HEK293T (cell line): ENCODE measurements at regions not wholly inside any gene's neighbourhood (a gene's known extent, or its start where the extent isn't known, plus 50 kb on each side); places are given as distances from the start of the nearest gene placed in this dataset.
A peak's percentile ranks its signal among the peaks of the same experiment; 100 is the strongest.

Experiments used
- CTCF ChIA-PET: fragments of 350-600 bp; formaldehyde crosslinking; extraction: SDS; loops from one replicate; lab custom pipeline; 2021; ENCODE audit warnings: antibody characterized with exemption, inconsistent platforms; lab: Yijun Ruan, JAX
- POLR2A ChIA-PET: fragments of 350-600 bp; formaldehyde crosslinking; extraction: SDS; loops from one replicate; lab custom pipeline; 2020; ENCODE audit warnings: antibody characterized with exemption, inconsistent platforms; lab: Yijun Ruan, JAX
- DNase-seq: peaks from one replicate; pipeline ENCODE4 v3.0.0; 2012; ENCODE audit warnings: mixed read lengths; ENCODE audit errors: extremely low spot score
- ARNT ChIP-seq: fragments of 450-650 bp; IDR thresholded peaks from 2 replicates; pipeline ENCODE4 v1.6.1; 2017; ENCODE audit warnings: mild to moderate bottlenecking
- BHLHE40 ChIP-seq: fragments of 450-650 bp; IDR thresholded peaks from 2 replicates; pipeline ENCODE4 v1.6.1; 2016; ENCODE audit warnings: mild to moderate bottlenecking, moderate library complexity, borderline replicate concordance
- CTBP1 ChIP-seq: fragments of 450-650 bp; IDR thresholded peaks from 2 replicates; pipeline ENCODE4 v1.6.1; 2016; ENCODE audit warnings: borderline replicate concordance
- ELF4 ChIP-seq: fragments of 450-650 bp; IDR thresholded peaks from 2 replicates; pipeline ENCODE4 v1.6.1; 2017; ENCODE audit warnings: antibody characterized with exemption
- FOXA1 ChIP-seq: fragments of 450-650 bp; IDR thresholded peaks from 2 replicates; pipeline ENCODE4 v1.6.1; 2016; ENCODE audit warnings: mild to moderate bottlenecking
- FOXK2 ChIP-seq: fragments of 450-650 bp; IDR thresholded peaks from 2 replicates; pipeline ENCODE4 v1.6.1; 2016; ENCODE audit warnings: mild to moderate bottlenecking
- FOXM1 ChIP-seq: fragments of 450-650 bp; IDR thresholded peaks from 2 replicates; pipeline ENCODE4 v1.6.1; 2017; ENCODE audit warnings: mild to moderate bottlenecking, borderline replicate concordance
- HDGF ChIP-seq: fragments of 450-650 bp; IDR thresholded peaks from 2 replicates; pipeline ENCODE4 v1.6.1; 2017; ENCODE audit warnings: antibody characterized with exemption, borderline replicate concordance
- L3MBTL2 ChIP-seq: fragments of 450-650 bp; conservative IDR thresholded peaks from 2 replicates; pipeline ENCODE4 v1.6.1; 2016; ENCODE audit warnings: mild to moderate bottlenecking
- LEF1 ChIP-seq: fragments of 450-650 bp; IDR thresholded peaks from 2 replicates; pipeline ENCODE4 v1.6.1; 2017; ENCODE audit warnings: mild to moderate bottlenecking, borderline replicate concordance
- NFRKB ChIP-seq: fragments of 450-650 bp; IDR thresholded peaks from 2 replicates; pipeline ENCODE4 v1.6.1; 2016; ENCODE audit warnings: mild to moderate bottlenecking, moderate library complexity
- SP1 ChIP-seq: fragments of 450-650 bp; IDR thresholded peaks from 2 replicates; pipeline ENCODE4 v1.6.1; 2017
- SUZ12 ChIP-seq: fragments of 450-650 bp; IDR thresholded peaks from 2 replicates; pipeline ENCODE4 v1.6.1; 2016; ENCODE audit warnings: mild to moderate bottlenecking
- TARDBP ChIP-seq: fragments of 450-650 bp; IDR thresholded peaks from 2 replicates; pipeline ENCODE4 v1.6.1; 2016
- ZNF384 ChIP-seq: fragments of 450-650 bp; IDR thresholded peaks from 2 replicates; pipeline ENCODE4 v1.6.1; 2016
- TF ChIP-seq, protein P1 (sequence below): fragments of 450-650 bp; IDR thresholded peaks from 2 replicates; pipeline ENCODE4 v1.6.1; 2016

DNA sequence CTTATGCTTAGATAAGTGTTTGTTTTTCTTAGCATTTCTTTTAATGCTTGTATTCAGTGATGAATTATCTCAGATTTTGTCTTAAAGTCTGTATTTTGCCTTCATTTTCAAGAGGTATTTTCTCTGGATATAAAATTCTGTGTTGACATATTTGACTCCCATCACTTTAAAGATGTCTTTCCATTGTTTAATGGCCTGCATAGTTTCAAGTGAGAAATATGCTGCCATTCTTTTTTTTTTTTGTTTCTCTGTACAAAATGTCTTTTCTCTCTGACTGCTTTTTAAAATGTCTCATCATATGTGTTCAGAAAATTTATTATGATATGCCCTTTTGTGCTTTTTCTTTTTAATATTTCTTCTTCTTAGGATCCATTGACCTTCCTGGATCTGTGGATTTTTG lies 578.0 kb upstream of the NOX3 start:
- ChIA-PET POLR2A (no interaction called here), CTCF (no interaction called here)
- TF ChIP-seq ZNF384 (peak; percentile 49; the same call in 1 of the 2 replicates), HDGF (no peak)
- DNase-seq: no peak

- DNase-seq: no peak
- ChIA-PET POLR2A (no interaction called here), CTCF (no interaction called here)
- TF ChIP-seq BHLHE40 (no peak), SP1 (no peak), CTBP1 (no peak), L3MBTL2 (no peak), FOXA1 (no peak), FOXM1 (no peak), SUZ12 (no peak)
Measured at GRCh38 chr6:156031516-156031915, 575.9 kb upstream of the NOX3 start.

DNA sequence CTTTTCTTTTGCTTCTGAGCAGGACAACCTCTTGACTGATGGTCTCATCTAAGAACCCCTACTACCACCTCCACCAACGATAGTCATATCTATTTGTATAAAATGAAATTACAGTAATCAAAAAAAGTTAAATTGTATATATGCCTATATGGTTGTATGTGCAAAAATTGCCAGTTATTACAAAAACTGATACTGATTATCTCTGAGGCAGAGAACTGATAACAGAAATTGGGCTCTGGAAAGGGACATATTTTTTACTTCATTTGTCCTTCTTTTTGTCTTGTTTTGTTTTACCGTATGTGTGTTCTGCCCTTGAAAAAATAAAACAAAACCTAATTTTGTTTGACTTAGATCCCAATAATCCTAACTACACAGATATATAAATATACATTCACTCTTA lies 574.4 kb upstream of the NOX3 start:
- no peak for DNase-seq
- CTCF ChIA-PET: no interaction called here
- POLR2A ChIA-PET: no interaction called here
- TF ChIP-seq SP1 (no peak), LEF1 (no peak), FOXM1 (no peak)

GRCh38 chr6:156029286-156029985 lies 573.8 kb upstream of the NOX3 start:
- TF ChIP-seq BHLHE40: no peak
- TF ChIP-seq FOXK2: no peak
- TF ChIP-seq TARDBP: no peak
- POLR2A ChIA-PET: no interaction called here
- CTCF ChIA-PET: no interaction called here
- DNase-seq: no peak

- ChIA-PET POLR2A (no interaction called here), CTCF (no interaction called here)
- TF ChIP-seq NFRKB (no peak), BHLHE40 (no peak), TARDBP (no peak), FOXK2 (no peak), FOXA1 (no peak), LEF1 (no peak), SP1 (no peak), SUZ12 (no peak), ZNF384 (no peak), FOXM1 (no peak), ARNT (no peak)
- TF ChIP-seq, protein P1, sequence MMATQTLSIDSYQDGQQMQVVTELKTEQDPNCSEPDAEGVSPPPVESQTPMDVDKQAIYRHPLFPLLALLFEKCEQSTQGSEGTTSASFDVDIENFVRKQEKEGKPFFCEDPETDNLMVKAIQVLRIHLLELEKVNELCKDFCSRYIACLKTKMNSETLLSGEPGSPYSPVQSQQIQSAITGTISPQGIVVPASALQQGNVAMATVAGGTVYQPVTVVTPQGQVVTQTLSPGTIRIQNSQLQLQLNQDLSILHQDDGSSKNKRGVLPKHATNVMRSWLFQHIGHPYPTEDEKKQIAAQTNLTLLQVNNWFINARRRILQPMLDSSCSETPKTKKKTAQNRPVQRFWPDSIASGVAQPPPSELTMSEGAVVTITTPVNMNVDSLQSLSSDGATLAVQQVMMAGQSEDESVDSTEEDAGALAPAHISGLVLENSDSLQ: no peak
- no peak for DNase-seq
Measured at GRCh38 chr6:156028335-156029131, 572.9 kb upstream of the NOX3 start.

GRCh38 chr6:156027248-156027626 lies 571.6 kb upstream of the NOX3 start:
- TF ChIP-seq NFRKB: no peak
- no peak for TF ChIP-seq BHLHE40
- TF ChIP-seq SUZ12: no peak
- no peak for DNase-seq
- ChIA-PET POLR2A (no interaction called here), CTCF (no interaction called here)

GRCh38 chr6:156026486-156027247 lies 571.0 kb upstream of the NOX3 start:
- TF ChIP-seq SP1 (no peak), L3MBTL2 (no peak), ARNT (no peak), ZNF384 (no peak), FOXA1 (no peak), NFRKB (no peak), BHLHE40 (no peak)
- no peak for DNase-seq
- POLR2A ChIA-PET: no interaction called here
- CTCF ChIA-PET: no interaction called here

GRCh38 chr6:156024339-156024738 lies 568.7 kb upstream of the NOX3 start:
- TF ChIP-seq NFRKB: no peak
- TF ChIP-seq ARNT: no peak
- no peak for TF ChIP-seq ZNF384
- TF ChIP-seq, protein P1: no peak
- TF ChIP-seq HDGF: no peak
- TF ChIP-seq SUZ12: no peak
- no peak for TF ChIP-seq TARDBP
- TF ChIP-seq BHLHE40: no peak
- TF ChIP-seq CTBP1: no peak
- no peak for TF ChIP-seq LEF1
- no peak for TF ChIP-seq FOXK2
- no peak for TF ChIP-seq SP1
- TF ChIP-seq L3MBTL2: no peak
- TF ChIP-seq FOXA1: no peak
- no peak for TF ChIP-seq ELF4
- DNase-seq: no peak
- ChIA-PET POLR2A (no interaction called here), CTCF (no interaction called here)
